SW480 (cell line): ENCODE measurements at regions not wholly inside any gene's neighbourhood (a gene's known extent, or its start where the extent isn't known, plus 50 kb on each side); places are given as distances from the start of the nearest gene placed in this dataset.
"Not testable (repeated sequence)": the region's sequence is repeated elsewhere in the genome, so short reads cannot be mapped to it uniquely, and the experiment has no call there.

Experiments used
- DNase-seq: peaks from one replicate; pipeline ENCODE4 v3.0.0-alpha.2; 2016; ENCODE audit warnings: low spot score

DNA sequence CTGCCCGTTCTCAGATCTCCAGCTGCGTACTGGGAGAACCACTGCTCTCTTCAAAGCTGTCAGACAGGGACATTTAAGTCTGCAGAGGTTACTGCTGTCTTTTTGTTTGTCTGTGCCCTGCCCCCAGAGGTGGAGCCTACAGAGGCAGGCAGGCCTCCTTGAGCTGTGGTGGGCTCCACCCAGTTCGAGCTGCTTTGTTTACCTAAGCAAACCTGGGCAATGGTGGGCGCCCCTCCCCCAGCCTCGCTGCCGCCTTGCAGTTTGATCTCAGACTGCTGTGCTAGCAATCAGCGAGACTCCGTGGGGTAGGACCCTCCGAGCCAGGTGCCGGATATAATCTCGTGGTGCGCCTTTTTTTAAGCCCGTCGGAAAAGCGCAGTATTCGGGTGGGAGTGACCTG lies 66.2 kb upstream of the GPR141 start:
- not testable (repeated sequence) for DNase-seq

DNA sequence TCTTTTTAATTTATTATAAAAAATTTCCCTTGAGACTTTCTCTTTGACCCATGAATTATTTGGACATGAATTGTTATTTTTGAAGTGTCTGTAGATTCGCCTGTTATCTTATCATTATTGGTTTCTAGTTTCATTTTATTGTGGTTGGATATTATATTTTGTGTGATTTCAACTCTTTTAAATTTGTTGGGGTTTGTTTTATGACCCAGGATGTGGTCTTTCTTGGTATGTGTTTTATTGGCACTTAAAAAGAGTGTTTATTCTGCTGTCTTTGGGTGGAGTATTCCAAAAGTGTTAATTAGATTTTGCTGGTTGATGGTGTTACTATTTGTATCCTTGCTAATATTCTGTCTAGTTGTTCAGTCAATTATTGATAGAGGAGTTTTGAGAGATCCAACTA lies 50.5 kb upstream of the GPR141 start:
- DNase-seq: no peak
